ENCODE measurements at regions not wholly inside any gene's neighbourhood (a gene's known extent, or its start where the extent isn't known, plus 50 kb on each side); places are given as distances from the start of the nearest gene placed in this dataset.

GRCh38 chr18:39033312-39033711, 1467.7 kb upstream of the CELF4 start:
- H3K36me3 ChIP-seq (ENCODE audit: insufficient read depth, low read length) = no peaks in the 10 kb centered on the region
- no peaks in the 10 kb centered on the region for H3K27me3 ChIP-seq (ENCODE audit: insufficient read depth, low read length)
- Mint-ChIP-seq H3K36me3 (no peaks in the 10 kb centered on the region), H3K27ac (no peak overlapping the region), H3K4me3 (no peak overlapping the region), H3K4me1 (no peaks in the 10 kb centered on the region), H3K9me3 (no peaks in the 10 kb centered on the region), H3K27me3 (peaks cover 0 to 1% of the 10 kb centered on the region in 2 donors)
- intact Hi-C loops (cut with micrococcal nuclease) = no loop called here
- H3K4me1 ChIP-seq (ENCODE audit: insufficient read depth, low read length) = no peaks in the 10 kb centered on the region
- ChIA-PET CTCF (ENCODE audit: partially characterized antibody) (no interaction called here), POLR2A (ENCODE audit: partially characterized antibody) (no interaction called here)
- H3K9me3 ChIP-seq (ENCODE audit: control insufficient read depth in 1 of 2, low read length in 2 of 2) = no peaks in the 10 kb centered on the region
- H3K27ac ChIP-seq (ENCODE audit: low read depth, low read length) = no peak overlapping the region
- DNase-seq = no peak
- H3K4me3 ChIP-seq (ENCODE audit: low read length in 2 of 2) = no peak overlapping the region

- CTCF ChIA-PET (ENCODE audit: partially characterized antibody) = no interaction called here
- no peak overlapping the region for H3K4me3 Mint-ChIP-seq
- intact Hi-C loops (cut with micrococcal nuclease) = no loop called here
Observed at GRCh38 chr18:39031647-39032046, 1466.0 kb upstream of the CELF4 start.

DNA sequence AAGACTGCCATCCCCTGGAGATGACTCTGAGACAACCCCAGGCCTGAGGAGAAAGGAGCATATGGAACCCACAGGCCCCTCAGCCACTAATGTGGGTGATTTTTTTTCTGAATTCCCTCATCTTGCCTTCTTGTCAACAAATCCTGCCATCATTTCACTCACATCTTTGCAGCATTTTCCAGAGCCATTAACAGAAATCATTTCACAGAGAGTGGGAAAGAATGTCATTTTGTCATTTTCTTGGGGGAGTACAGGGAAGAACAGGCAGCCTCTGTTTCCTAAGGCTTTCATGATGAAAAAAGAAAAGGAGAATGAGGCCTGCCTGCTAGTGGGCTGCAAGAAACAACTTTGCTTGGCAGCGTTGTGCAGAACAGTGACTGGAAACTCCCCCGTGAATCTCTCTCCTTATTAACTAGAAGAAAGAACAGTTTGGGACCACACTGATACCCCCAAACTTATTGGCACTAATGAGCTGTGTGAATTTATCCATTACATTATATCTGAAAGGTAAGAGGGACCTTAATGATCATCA, 1464.6 kb upstream of the CELF4 start:
- no peaks in the 10 kb centered on the region for H3K9me3 Mint-ChIP-seq
- H3K27ac Mint-ChIP-seq = no peak overlapping the region
- Histone ChIP-seq H3K4me3 (ENCODE audit: low read length in 2 of 2) (no peak overlapping the region), H3K27me3 (ENCODE audit: insufficient read depth, low read length) (no peaks in the 10 kb centered on the region), H3K36me3 (ENCODE audit: insufficient read depth, low read length) (no peaks in the 10 kb centered on the region), H3K4me1 (ENCODE audit: insufficient read depth, low read length) (no peaks in the 10 kb centered on the region), H3K9me3 (ENCODE audit: control insufficient read depth in 1 of 2, low read length in 2 of 2) (no peaks in the 10 kb centered on the region), H3K27ac (ENCODE audit: low read depth, low read length) (no peak overlapping the region)
- no peaks in the 10 kb centered on the region for H3K4me1 Mint-ChIP-seq
- no peaks in the 10 kb centered on the region for H3K27me3 Mint-ChIP-seq
- CTCF ChIA-PET (ENCODE audit: partially characterized antibody) = no interaction called here
- H3K4me3 Mint-ChIP-seq = no peak overlapping the region
- no peaks in the 10 kb centered on the region for H3K36me3 Mint-ChIP-seq
- POLR2A ChIA-PET (ENCODE audit: partially characterized antibody) = no interaction called here
- DNase-seq = no peak
- intact Hi-C loops (cut with micrococcal nuclease) = no loop called here

More at GRCh38 chr18:39031647-39032046, 1466.0 kb upstream of the CELF4 start:
- no peaks in the 10 kb centered on the region for H3K36me3 Mint-ChIP-seq
- H3K4me1 Mint-ChIP-seq = no peaks in the 10 kb centered on the region
- no peak for DNase-seq
- POLR2A ChIA-PET (ENCODE audit: partially characterized antibody) = no interaction called here
- H3K27ac Mint-ChIP-seq = no peak overlapping the region
- peaks cover 0 to 1% of the 10 kb centered on the region in 2 donors for H3K27me3 Mint-ChIP-seq
- no peaks in the 10 kb centered on the region for H3K27me3 ChIP-seq (ENCODE audit: insufficient read depth, low read length)
- no peak overlapping the region for H3K27ac ChIP-seq (ENCODE audit: low read depth, low read length)
- H3K36me3 ChIP-seq (ENCODE audit: insufficient read depth, low read length) = no peaks in the 10 kb centered on the region
- H3K9me3 ChIP-seq (ENCODE audit: control insufficient read depth in 1 of 2, low read length in 2 of 2) = no peaks in the 10 kb centered on the region
- no peaks in the 10 kb centered on the region for H3K4me1 ChIP-seq (ENCODE audit: insufficient read depth, low read length)
- no peak overlapping the region for H3K4me3 ChIP-seq (ENCODE audit: low read length in 2 of 2)
- H3K9me3 Mint-ChIP-seq = no peaks in the 10 kb centered on the region

- Histone ChIP-seq H3K27ac (ENCODE audit: low read depth, low read length) (no peak overlapping the region), H3K4me3 (ENCODE audit: low read length in 2 of 2) (no peak overlapping the region), H3K4me1 (ENCODE audit: insufficient read depth, low read length) (no peaks in the 10 kb centered on the region), H3K9me3 (ENCODE audit: control insufficient read depth in 1 of 2, low read length in 2 of 2) (no peaks in the 10 kb centered on the region), H3K36me3 (ENCODE audit: insufficient read depth, low read length) (no peaks in the 10 kb centered on the region), H3K27me3 (ENCODE audit: insufficient read depth, low read length) (no peaks in the 10 kb centered on the region)
- no peaks in the 10 kb centered on the region for H3K36me3 Mint-ChIP-seq
- no peak overlapping the region for H3K27ac Mint-ChIP-seq
- no peaks in the 10 kb centered on the region for H3K4me1 Mint-ChIP-seq
- ChIA-PET POLR2A (ENCODE audit: partially characterized antibody) (no interaction called here), CTCF (ENCODE audit: partially characterized antibody) (no interaction called here)
- intact Hi-C loops (cut with micrococcal nuclease) = no loop called here
- H3K9me3 Mint-ChIP-seq = no peaks in the 10 kb centered on the region
- no peaks in the 10 kb centered on the region for H3K27me3 Mint-ChIP-seq
- DNase-seq = no peak
- H3K4me3 Mint-ChIP-seq = no peak overlapping the region
Observed at GRCh38 chr18:39025531-39025930, 1459.9 kb upstream of the CELF4 start.

- Mint-ChIP-seq H3K27ac (no peak overlapping the region), H3K9me3 (peaks cover 0 to 3% (median 0%) of the 10 kb centered on the region in 8 donors), H3K27me3 (no peaks in the 10 kb centered on the region), H3K36me3 (no peaks in the 10 kb centered on the region), H3K4me1 (no peaks in the 10 kb centered on the region), H3K4me3 (no peak overlapping the region)
- H3K27ac ChIP-seq (ENCODE audit: low read depth, low read length) = no peak overlapping the region
- no peak overlapping the region for H3K4me3 ChIP-seq (ENCODE audit: low read length in 2 of 2)
- CTCF ChIA-PET (ENCODE audit: partially characterized antibody) = no interaction called here
- H3K27me3 ChIP-seq (ENCODE audit: insufficient read depth, low read length) = no peaks in the 10 kb centered on the region
- no peak for DNase-seq
- no peaks in the 10 kb centered on the region for H3K4me1 ChIP-seq (ENCODE audit: insufficient read depth, low read length)
- H3K9me3 ChIP-seq (ENCODE audit: control insufficient read depth in 1 of 2, low read length in 2 of 2) = no peaks in the 10 kb centered on the region
- intact Hi-C loops (cut with micrococcal nuclease) = no loop called here
- POLR2A ChIA-PET (ENCODE audit: partially characterized antibody) = no interaction called here
- H3K36me3 ChIP-seq (ENCODE audit: insufficient read depth, low read length) = no peaks in the 10 kb centered on the region
Observed at GRCh38 chr18:39019989-39020388, 1454.4 kb upstream of the CELF4 start.

DNA sequence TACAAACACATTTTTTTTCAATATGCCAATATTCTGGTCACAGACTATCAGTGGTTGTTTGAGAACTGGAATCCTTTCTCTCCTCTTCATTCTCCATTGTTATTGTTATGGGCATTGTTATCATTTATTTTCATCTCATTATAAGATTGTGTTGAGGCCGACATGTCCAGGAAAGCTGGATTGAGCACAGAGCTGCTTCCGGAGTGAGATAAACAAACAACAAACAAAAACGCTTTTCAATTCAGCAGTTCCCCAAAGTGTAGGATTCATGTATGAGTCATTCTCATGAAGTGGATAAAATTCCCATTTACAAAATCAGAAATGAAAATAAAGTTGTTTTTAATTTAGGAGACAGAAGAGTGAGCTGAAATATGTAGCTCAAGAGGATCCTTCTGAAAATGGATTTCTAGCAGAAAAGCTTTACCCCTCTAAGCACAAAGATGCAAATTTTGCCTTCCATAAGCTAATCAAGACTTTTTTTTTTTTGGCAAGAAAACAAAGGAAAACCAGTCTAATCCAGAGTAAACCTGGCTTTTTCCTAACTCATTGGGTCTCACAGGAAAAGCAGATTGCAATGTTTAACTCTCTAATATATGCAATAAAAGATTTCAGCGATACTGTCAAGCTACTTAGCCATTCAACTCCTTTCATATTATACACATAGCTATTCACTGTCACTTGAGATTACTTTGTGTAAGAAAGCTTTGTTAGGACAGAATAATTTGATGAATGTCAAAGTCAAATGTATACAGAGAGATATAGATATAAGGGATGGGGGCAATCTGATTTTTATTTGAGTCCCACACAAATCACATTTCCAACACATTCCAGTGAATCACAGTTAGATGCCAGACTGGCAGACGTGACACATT, 1441.7 kb upstream of the CELF4 start:
- Mint-ChIP-seq H3K27ac (no peak overlapping the region), H3K27me3 (peaks cover 1 to 4% of the 10 kb centered on the region in 2 donors), H3K4me3 (no peak overlapping the region), H3K9me3 (peaks cover 0 to 10% (median 4%) of the 10 kb centered on the region in 8 donors), H3K4me1 (no peaks in the 10 kb centered on the region), H3K36me3 (no peaks in the 10 kb centered on the region)
- CTCF ChIA-PET (ENCODE audit: partially characterized antibody) = interaction anchor here (0.9 kb wide), 1 partner anchor 17 kb away, joined by 3 read pairs; no protein-coding TSS in a partner anchor
- Histone ChIP-seq H3K9me3 (ENCODE audit: control insufficient read depth in 1 of 2, low read length in 2 of 2) (no peaks in the 10 kb centered on the region), H3K4me3 (ENCODE audit: low read length in 2 of 2) (no peak overlapping the region), H3K27me3 (ENCODE audit: insufficient read depth, low read length) (no peaks in the 10 kb centered on the region), H3K4me1 (ENCODE audit: insufficient read depth, low read length) (no peaks in the 10 kb centered on the region), H3K27ac (ENCODE audit: low read depth, low read length) (no peak overlapping the region), H3K36me3 (ENCODE audit: insufficient read depth, low read length) (no peaks in the 10 kb centered on the region)
- DNase-seq = no peak
- intact Hi-C loops (cut with micrococcal nuclease) = no loop called here
- POLR2A ChIA-PET (ENCODE audit: partially characterized antibody) = interaction anchor here (0.6 kb wide), 1 partner anchor 8 kb away, joined by 3 read pairs; no protein-coding TSS in a partner anchor

GRCh38 chr18:38996056-38996455, 1430.5 kb upstream of the CELF4 start:
- peaks cover 0 to 1% (median 0%) of the 10 kb centered on the region in 4 donors for H3K4me1 Mint-ChIP-seq
- H3K9me3 Mint-ChIP-seq = peaks cover 0 to 6% (median 1%) of the 10 kb centered on the region in 8 donors
- no peaks in the 10 kb centered on the region for H3K36me3 Mint-ChIP-seq
- no peaks in the 10 kb centered on the region for H3K36me3 ChIP-seq (ENCODE audit: insufficient read depth, low read length)
- no peak for DNase-seq
- H3K27ac ChIP-seq (ENCODE audit: low read depth, low read length) = no peak overlapping the region
- H3K27ac Mint-ChIP-seq = no peak overlapping the region
- no peaks in the 10 kb centered on the region for H3K4me1 ChIP-seq (ENCODE audit: insufficient read depth, low read length)
- ChIA-PET CTCF (ENCODE audit: partially characterized antibody) (no interaction called here), POLR2A (ENCODE audit: partially characterized antibody) (no interaction called here)
- no peak overlapping the region for H3K4me3 Mint-ChIP-seq
- no peaks in the 10 kb centered on the region for H3K27me3 Mint-ChIP-seq
- no peaks in the 10 kb centered on the region for H3K9me3 ChIP-seq (ENCODE audit: control insufficient read depth in 1 of 2, low read length in 2 of 2)
- no peaks in the 10 kb centered on the region for H3K27me3 ChIP-seq (ENCODE audit: insufficient read depth, low read length)
- intact Hi-C loops (cut with micrococcal nuclease) = no loop called here
- H3K4me3 ChIP-seq (ENCODE audit: low read length in 2 of 2) = no peak overlapping the region

Measured in CD4-positive, alpha-beta memory T cell (primary cell).